ENCODE measurements at regions not wholly inside any gene's neighbourhood (a gene's known extent, or its start where the extent isn't known, plus 50 kb on each side); places are given as distances from the start of the nearest gene placed in this dataset.

GRCh38 chr5:89020926-89021610 lies 138.1 kb upstream of the MEF2C start:
- TF ChIP-seq, protein P1, sequence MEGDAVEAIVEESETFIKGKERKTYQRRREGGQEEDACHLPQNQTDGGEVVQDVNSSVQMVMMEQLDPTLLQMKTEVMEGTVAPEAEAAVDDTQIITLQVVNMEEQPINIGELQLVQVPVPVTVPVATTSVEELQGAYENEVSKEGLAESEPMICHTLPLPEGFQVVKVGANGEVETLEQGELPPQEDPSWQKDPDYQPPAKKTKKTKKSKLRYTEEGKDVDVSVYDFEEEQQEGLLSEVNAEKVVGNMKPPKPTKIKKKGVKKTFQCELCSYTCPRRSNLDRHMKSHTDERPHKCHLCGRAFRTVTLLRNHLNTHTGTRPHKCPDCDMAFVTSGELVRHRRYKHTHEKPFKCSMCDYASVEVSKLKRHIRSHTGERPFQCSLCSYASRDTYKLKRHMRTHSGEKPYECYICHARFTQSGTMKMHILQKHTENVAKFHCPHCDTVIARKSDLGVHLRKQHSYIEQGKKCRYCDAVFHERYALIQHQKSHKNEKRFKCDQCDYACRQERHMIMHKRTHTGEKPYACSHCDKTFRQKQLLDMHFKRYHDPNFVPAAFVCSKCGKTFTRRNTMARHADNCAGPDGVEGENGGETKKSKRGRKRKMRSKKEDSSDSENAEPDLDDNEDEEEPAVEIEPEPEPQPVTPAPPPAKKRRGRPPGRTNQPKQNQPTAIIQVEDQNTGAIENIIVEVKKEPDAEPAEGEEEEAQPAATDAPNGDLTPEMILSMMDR (IDR thresholded peaks at IDR 0.05), result no peak
- TF ChIP-seq SIN3A (IDR thresholded peaks at IDR 0.05; ENCODE audit: borderline replicate concordance, insufficient read depth, low read depth, low read length) (no peak), POLR2AphosphoS5 (IDR thresholded peaks at IDR 0.05; ENCODE audit: low read depth, low read length) (no peak), REST (IDR thresholded peaks at IDR 0.05; ENCODE audit: insufficient read depth in 1 of 2, low read depth in 2 of 2, low read length in 1 of 2) (no peak)
